ENCODE measurements at regions not wholly inside any gene's neighbourhood (a gene's known extent, or its start where the extent isn't known, plus 50 kb on each side); places are given as distances from the start of the nearest gene placed in this dataset.

- no peak for DNase-seq
- Histone ChIP-seq H3K4me1 (peaks cover 8 to 23% (median 15%) of the 10 kb centered on the region in 6 donors), H3K36me3 (no peaks in the 10 kb centered on the region), H3K9me3 (no peaks in the 10 kb centered on the region), H3K27me3 (replicated peaks in 1 of 7) (peaks cover 0 to 80% (median 61%) of the 10 kb centered on the region in 7 donors), H3K4me3 (peak overlapping the region; percentile 29 to 71 (median 56)), H3K27ac (no peak overlapping the region)
- intact Hi-C loops (cut with DNase I; ENCODE audit: low total_unique reads): no loop called here
- 4 to 13% (median 6%) methylated on average over 17 to 40 of the region's 40 CpGs for WGBS, 5 donors
- TF ChIP-seq POLR2AphosphoS5 (IDR thresholded peaks at IDR 0.05) (no peak), POLR2A (IDR thresholded peaks at IDR 0.05) (no peak), CTCF (IDR thresholded peaks at IDR 0.05 in 8 of 11, conservative IDR thresholded peaks at IDR 0.05 in 3 of 11) (no peak)
These were observed 76.7 kb upstream of the IFNE start for GRCh38 chr9:21558615-21559401.

GRCh38 chr9:21559402-21560280 lies 77.5 kb upstream of the IFNE start:
- TF ChIP-seq POLR2A (IDR thresholded peaks at IDR 0.05) (no peak), CTCF (IDR thresholded peaks at IDR 0.05 in 8 of 11, conservative IDR thresholded peaks at IDR 0.05 in 3 of 11) (no peak), POLR2AphosphoS5 (IDR thresholded peaks at IDR 0.05) (no peak)
- no peaks in the 10 kb centered on the region for H3K9me3 ChIP-seq
- peak; percentile 81 for DNase-seq
- peak overlapping the region; percentile 29 to 71 (median 56) for H3K4me3 ChIP-seq
- H3K4me1 ChIP-seq: peaks cover 8 to 23% (median 15%) of the 10 kb centered on the region in 6 donors
- H3K27me3 ChIP-seq (replicated peaks in 1 of 7): peaks cover 0 to 83% (median 60%) of the 10 kb centered on the region in 7 donors
- intact Hi-C loops (cut with DNase I; ENCODE audit: low total_unique reads): no loop called here
- 1 to 14% (median 2%) methylated on average over 6 to 88 of the region's 88 CpGs for WGBS, 5 donors
- H3K27ac ChIP-seq: no peak overlapping the region
- no peaks in the 10 kb centered on the region for H3K36me3 ChIP-seq

GRCh38 chr9:21560281-21560745 lies 78.2 kb upstream of the IFNE start:
- peaks cover 0 to 76% (median 53%) of the 10 kb centered on the region in 7 donors for H3K27me3 ChIP-seq (replicated peaks in 1 of 7)
- no peak for DNase-seq
- TF ChIP-seq CTCF (IDR thresholded peaks at IDR 0.05 in 8 of 11, conservative IDR thresholded peaks at IDR 0.05 in 3 of 11) (no peak), POLR2A (IDR thresholded peaks at IDR 0.05) (no peak), POLR2AphosphoS5 (IDR thresholded peaks at IDR 0.05) (no peak)
- H3K9me3 ChIP-seq: no peaks in the 10 kb centered on the region
- 45 to 53% (median 49%) methylated on average over 12 of the region's 12 CpGs for WGBS, 5 donors
- intact Hi-C loops (cut with DNase I; ENCODE audit: low total_unique reads): no loop called here
- H3K36me3 ChIP-seq: no peaks in the 10 kb centered on the region
- H3K27ac ChIP-seq: no peak overlapping the region
- peak overlapping the region in 5 of 8 donors; percentile 54 to 71 (median 56) for H3K4me3 ChIP-seq
- peaks cover 8 to 23% (median 15%) of the 10 kb centered on the region in 6 donors for H3K4me1 ChIP-seq
